HFF-Myc (cell line): ENCODE measurements at regions not wholly inside any gene's neighbourhood (a gene's known extent, or its start where the extent isn't known, plus 50 kb on each side); places are given as distances from the start of the nearest gene placed in this dataset.

Source experiments
- DNase-seq: peaks from one replicate; pipeline ENCODE4 v3.0.0-alpha.2; 2011; ENCODE audit warnings: low read depth; ENCODE audit errors: extremely low read depth
- H3K4me3 ChIP-seq: replicated peaks from 2 replicates; pipeline ENCODE4 v1.5.1; 2011; ENCODE audit warnings: low read depth, mild to moderate bottlenecking, control low read depth, low read length
- TF ChIP-seq, protein P1 (sequence below): IDR thresholded peaks from 2 replicates; pipeline ENCODE4 v1.5.1; 2012; ENCODE audit warnings: mild to moderate bottlenecking, low read depth, low read length, control low read depth; ENCODE audit errors: missing control alignments

DNA sequence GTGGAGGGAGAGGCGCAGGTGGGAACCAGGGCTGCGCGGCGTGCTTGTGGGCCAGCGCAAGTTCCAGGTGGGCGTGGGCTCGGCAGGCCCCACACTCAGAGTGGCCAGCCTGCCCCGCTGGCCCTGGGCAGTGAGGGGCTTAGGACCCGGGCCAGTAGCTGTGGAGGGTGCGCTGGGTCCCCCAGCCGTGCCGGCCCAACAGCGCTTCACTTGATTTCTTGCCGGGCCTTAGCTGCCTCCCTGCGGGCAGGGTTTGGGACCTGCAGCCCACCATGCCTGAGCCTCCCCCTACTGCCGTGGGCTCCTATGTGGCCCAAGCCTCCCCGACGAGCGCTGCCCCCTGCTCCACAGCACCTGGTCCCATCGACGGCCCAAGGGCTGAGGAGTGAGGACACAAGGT, 1636.9 kb upstream of the SLC39A10 start:
- no peak for DNase-seq
- no peak overlapping the region for H3K4me3 ChIP-seq
- TF ChIP-seq, protein P1, sequence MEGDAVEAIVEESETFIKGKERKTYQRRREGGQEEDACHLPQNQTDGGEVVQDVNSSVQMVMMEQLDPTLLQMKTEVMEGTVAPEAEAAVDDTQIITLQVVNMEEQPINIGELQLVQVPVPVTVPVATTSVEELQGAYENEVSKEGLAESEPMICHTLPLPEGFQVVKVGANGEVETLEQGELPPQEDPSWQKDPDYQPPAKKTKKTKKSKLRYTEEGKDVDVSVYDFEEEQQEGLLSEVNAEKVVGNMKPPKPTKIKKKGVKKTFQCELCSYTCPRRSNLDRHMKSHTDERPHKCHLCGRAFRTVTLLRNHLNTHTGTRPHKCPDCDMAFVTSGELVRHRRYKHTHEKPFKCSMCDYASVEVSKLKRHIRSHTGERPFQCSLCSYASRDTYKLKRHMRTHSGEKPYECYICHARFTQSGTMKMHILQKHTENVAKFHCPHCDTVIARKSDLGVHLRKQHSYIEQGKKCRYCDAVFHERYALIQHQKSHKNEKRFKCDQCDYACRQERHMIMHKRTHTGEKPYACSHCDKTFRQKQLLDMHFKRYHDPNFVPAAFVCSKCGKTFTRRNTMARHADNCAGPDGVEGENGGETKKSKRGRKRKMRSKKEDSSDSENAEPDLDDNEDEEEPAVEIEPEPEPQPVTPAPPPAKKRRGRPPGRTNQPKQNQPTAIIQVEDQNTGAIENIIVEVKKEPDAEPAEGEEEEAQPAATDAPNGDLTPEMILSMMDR, result no peak

DNA sequence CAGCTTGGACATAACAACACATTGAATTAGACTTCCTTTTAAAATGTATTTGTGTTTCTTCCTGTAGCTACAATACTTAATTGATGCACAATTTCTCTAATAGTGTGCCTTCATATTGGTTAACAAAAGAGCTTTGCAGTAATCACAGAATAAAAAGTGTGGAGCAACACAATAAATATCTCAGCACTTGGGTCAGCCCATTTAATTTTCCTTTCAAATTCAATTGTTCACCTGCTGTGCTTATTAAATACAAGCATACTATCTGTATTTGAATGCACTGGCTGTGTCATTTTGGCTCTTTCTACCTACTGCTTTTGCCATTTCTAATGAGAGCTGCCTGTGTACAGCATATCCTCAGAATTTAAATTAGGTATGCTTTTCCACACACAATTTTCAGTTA, 1641.3 kb upstream of the SLC39A10 start:
- TF ChIP-seq, protein P1, result no peak
- DNase-seq, result no peak
- no peak overlapping the region for H3K4me3 ChIP-seq

DNA sequence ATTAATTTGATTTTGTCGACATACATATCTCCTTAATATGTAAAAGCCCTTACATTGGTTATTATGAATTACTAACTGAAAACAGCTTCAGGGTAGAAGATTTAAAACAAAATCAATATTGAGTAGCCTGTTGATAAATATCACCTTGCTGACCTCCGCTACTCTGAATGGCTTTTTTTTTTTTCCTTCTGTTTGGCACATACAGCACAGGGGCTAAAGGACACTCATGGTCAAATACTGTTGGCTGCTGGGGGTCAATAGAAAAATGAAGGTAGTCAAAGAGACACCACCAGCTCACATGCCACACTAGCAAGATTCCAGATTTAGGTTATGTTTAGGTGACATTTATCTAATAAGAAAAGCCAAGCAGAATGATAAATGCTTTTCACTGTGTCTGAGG, 1642.4 kb upstream of the SLC39A10 start:
- DNase-seq, result no peak
- TF ChIP-seq, protein P1, result no peak
- H3K4me3 ChIP-seq, result no peak overlapping the region

DNA sequence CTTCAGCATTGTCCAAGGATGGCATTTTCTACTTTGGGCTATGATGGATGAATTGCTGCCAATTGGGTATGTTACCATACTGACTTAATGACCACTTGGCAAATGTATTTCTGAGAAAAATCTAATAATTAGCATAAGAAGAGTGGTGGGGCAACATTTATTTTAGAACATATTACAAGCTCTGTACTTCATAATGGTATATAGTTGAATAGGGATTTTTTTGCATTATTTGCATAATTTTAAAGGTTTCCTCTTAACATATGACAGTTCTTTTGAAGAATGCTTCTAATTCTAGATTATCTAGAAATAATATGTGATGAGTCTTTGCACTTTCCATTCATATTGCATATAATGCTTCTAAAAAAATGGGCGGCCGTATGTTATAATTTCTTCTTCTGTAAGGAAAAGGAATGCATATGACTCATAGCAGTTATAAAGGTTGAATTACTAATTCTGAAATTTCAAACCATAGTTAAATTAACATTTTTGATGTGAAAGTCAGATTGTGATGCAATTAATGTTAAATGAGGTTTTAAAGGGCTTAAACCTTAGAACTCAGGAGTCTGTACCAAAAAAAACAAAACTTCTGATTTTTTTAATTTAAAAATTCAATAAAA, 1652.3 kb upstream of the SLC39A10 start:
- DNase-seq, result no peak
- TF ChIP-seq, protein P1, result no peak
- H3K4me3 ChIP-seq, result no peak overlapping the region

DNA sequence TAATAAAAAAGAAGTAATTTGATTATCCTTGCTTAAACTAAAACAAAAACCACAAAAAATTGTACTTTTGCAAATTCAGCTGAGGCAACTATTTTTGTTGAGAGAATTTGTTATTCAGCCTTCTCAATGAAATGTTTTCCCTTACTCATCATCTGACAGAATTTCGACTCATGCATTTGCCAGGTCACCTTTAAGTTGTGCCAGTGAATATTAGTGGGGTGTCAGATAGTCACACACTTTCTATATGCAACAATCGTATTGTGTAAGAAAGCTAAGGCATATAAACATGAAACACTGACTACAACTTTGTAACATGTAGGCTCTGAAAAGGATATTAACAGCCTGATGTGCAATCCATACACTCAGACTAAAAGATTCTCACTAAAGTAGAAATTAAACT, 1653.1 kb upstream of the SLC39A10 start:
- TF ChIP-seq, protein P1, result no peak

DNA sequence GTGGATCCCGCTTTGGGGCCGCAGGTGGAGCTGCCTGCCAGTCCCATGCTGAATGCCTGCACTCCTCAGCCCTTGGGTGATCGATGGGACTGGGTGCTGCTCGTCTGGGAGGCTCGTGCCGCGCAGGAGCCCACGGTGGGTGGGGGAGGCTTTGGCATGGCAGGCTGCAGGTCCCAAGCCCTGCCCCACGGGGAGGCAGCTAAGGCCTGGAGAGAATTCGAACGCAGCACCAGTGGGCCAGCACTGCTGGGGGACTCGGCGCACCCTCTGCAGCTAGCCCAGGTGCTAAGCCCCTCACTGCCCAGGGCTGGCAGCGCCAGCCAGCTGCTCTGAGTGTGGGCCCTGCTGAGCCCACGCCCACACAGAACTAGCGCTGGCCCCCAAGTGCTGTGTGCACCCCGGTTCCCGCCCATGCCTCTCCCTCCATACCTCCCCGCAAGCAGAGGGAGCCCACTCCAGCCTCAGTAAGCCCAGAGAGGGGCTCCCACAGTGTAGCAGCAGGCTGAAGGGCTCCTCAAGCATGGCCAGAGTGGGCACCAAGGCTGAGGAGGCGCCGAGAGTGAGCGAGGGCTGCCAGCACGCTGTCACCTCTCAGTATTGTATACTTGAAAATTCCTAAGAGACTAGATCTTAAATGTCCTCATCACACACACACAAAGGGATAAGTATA, 1654.2 kb upstream of the SLC39A10 start:
- TF ChIP-seq, protein P1, result no peak
- DNase-seq, result no peak
- H3K4me3 ChIP-seq, result no peak overlapping the region

More for the DNA sequence above, 1653.1 kb upstream of the SLC39A10 start:
- DNase-seq, result no peak
- no peak overlapping the region for H3K4me3 ChIP-seq
